ES-I3 (cell line): ENCODE measurements at regions not wholly inside any gene's neighbourhood (a gene's known extent, or its start where the extent isn't known, plus 50 kb on each side); places are given as distances from the start of the nearest gene placed in this dataset.
"Not testable (repeated sequence)": the region's sequence is repeated elsewhere in the genome, so short reads cannot be mapped to it uniquely, and the experiment has no call there.

Experiments
- H3K36me3 ChIP-seq: 2 replicates; pipeline ENCODE4 v1.6.1; 2013; ENCODE audit warnings: mild to moderate bottlenecking, low read length, control low read depth, moderate library complexity; ENCODE audit not compliant: insufficient read depth
- H3K4me1 ChIP-seq: 2 replicates; pipeline ENCODE4 v1.6.1; 2013; ENCODE audit warnings: mild to moderate bottlenecking, control low read depth, low read length; ENCODE audit not compliant: insufficient read depth
- H3K9ac ChIP-seq: 2 replicates; pipeline ENCODE4 v1.6.1; 2013; ENCODE audit warnings: low read depth, mild to moderate bottlenecking, low read length, moderate library complexity
- H3K9me3 ChIP-seq: 2 replicates; pipeline ENCODE4 v1.6.1; 2013; ENCODE audit warnings: mild to moderate bottlenecking, low read length, moderate library complexity; ENCODE audit not compliant: control insufficient read depth, insufficient read depth

DNA sequence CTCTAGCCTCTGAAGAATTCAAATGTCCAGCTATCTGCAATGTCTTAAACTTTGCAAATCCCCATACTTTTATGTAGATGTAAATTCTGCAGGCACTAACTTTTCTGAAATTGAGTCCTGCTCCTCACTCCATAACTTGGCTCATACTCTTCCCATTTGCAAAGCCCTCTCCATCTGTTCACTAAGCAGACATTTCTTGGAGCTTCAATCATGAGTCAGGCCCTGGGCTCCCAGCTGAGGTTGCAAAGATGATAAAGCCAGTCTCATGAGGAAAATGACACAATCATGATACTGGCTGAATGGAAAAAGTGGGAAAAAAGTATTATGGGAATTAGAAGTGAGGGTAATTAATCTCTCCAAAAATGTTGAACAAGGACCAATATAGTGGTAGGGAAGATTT, 507.6 kb downstream of the NR2F2 start:
- H3K4me1 ChIP-seq, result no peaks in the 10 kb centered on the region
- peaks cover 12% of the 10 kb centered on the region; the same call in 1 of the 2 replicates for H3K36me3 ChIP-seq
- H3K9ac ChIP-seq, result no peak overlapping the region
- no peaks in the 10 kb centered on the region; the same call in 1 of the 2 replicates for H3K9me3 ChIP-seq

DNA sequence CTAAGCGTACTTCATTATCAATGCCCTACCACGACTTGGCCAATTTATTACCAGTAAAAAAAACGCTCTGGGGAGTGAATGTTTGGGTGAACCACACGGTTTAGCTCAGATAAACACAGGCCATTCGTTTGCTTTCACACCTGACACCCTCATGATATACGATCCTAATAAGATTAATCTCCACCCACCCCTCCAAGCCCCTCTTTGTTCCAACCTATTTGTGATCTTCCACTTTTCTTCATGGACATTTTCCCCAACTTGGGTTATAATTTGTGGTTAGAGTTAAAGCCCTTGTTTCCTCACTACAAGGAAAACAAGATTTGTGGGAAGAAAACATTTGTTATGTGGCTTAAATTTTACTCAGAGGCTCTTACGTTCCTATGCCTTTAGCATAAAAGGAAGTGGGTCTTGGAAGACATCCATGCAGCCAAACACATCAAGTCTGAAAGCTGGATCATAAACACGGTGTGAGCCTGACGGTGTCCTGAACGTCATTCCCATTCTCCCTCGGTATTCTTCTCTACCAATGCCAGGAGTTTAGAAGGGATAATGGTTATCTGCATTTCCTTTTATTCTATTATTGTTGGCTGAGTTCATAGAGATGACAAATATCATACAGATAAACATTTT, 518.9 kb downstream of the NR2F2 start:
- H3K9ac ChIP-seq, result no peak overlapping the region
- 0 out of 2 replicates have a peak, but pooled peaks cover 2% of the 10 kb centered on the region for H3K36me3 ChIP-seq
- H3K9me3 ChIP-seq, result peaks cover under 1% of the 10 kb centered on the region
- H3K4me1 ChIP-seq, result no peaks in the 10 kb centered on the region

DNA sequence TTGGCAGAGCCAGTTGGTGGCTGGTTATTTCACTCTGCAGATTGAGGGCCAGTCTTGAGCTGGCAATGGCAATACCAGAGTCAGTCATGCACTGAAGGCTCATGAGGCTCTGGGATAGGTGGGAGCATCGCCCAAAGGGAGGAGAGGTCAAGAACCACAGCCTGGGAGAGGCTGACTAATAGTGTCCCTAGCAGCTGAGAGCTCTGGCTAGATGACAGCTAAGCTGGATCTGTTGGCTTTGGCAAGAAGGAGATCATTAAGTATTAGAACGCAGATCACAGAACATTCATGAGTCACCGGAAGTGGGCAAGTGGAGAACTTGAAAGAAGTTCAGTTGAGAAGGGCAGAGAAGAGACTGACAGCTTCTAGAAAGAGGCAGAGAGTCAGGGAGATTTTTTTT, 521.1 kb downstream of the NR2F2 start:
- no peak overlapping the region for H3K9ac ChIP-seq
- H3K4me1 ChIP-seq, result no peaks in the 10 kb centered on the region
- H3K36me3 ChIP-seq, result 0 out of 2 replicates have a peak, but pooled peaks cover 2% of the 10 kb centered on the region
- no peaks in the 10 kb centered on the region; the same call in 1 of the 2 replicates for H3K9me3 ChIP-seq

GRCh38 chr15:96858694-96859093, 528.2 kb downstream of the NR2F2 start:
- no peak overlapping the region for H3K9ac ChIP-seq
- H3K4me1 ChIP-seq, result no peaks in the 10 kb centered on the region; the same call in 1 of the 2 replicates
- H3K9me3 ChIP-seq, result no peaks in the 10 kb centered on the region
- peaks cover 14% of the 10 kb centered on the region for H3K36me3 ChIP-seq

GRCh38 chr15:96860741-96861140, 530.2 kb downstream of the NR2F2 start:
- no peaks in the 10 kb centered on the region for H3K9me3 ChIP-seq
- no peak overlapping the region for H3K9ac ChIP-seq
- peaks cover 20% of the 10 kb centered on the region for H3K36me3 ChIP-seq

GRCh38 chr15:96867992-96868391, 537.5 kb downstream of the NR2F2 start:
- Histone ChIP-seq H3K9ac (no peak overlapping the region), H3K36me3 (peaks cover 8% of the 10 kb centered on the region; the same call in 1 of the 2 replicates), H3K4me1 (peaks cover 28% of the 10 kb centered on the region), H3K9me3 (no peaks in the 10 kb centered on the region)

More at GRCh38 chr15:96860741-96861140, 530.2 kb downstream of the NR2F2 start:
- no peaks in the 10 kb centered on the region; the same call in 1 of the 2 replicates for H3K4me1 ChIP-seq

DNA sequence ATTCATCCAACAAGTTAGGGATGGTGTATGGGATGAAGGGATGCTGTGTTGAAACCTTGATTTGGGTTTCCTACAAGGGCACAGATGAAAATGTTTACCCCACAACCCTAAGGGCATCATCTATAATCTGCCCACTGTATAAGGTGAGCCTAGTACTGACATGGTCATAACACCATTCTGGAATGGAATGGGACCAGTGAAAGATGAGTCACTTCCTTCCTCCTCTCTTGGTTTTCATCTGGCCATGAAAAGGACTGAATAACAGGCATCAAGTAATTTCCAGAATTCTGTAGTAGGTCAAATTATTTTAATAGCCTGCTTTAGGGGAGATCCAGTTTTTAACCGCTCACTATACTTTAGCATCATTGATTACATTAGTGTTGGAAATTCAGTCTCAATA, 538.6 kb downstream of the NR2F2 start:
- H3K9ac ChIP-seq, result no peak overlapping the region
- H3K9me3 ChIP-seq, result no peaks in the 10 kb centered on the region
- peaks cover 8% of the 10 kb centered on the region; the same call in 1 of the 2 replicates for H3K36me3 ChIP-seq
- H3K4me1 ChIP-seq, result peaks cover 28% of the 10 kb centered on the region

DNA sequence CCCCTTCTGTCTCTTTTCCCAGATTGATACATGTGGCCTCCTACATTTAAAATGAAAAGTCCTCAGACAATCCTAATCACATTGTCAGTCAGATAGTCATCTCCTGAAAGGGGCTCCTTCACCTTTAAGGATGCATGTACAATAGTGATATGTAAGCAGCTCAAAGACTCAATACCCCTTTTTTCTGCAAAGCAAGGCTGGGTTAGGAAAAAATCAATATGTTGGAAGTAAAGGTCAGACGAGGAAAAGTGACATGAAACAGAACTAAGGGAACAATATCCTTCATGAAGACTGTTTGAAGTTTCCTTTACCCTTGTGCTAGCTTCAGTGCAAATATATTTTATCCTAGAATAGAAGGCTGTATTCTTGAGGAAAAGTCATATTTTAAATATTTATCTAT, 539.3 kb downstream of the NR2F2 start:
- Histone ChIP-seq H3K4me1 (peaks cover 28% of the 10 kb centered on the region), H3K9ac (no peak overlapping the region), H3K9me3 (no peaks in the 10 kb centered on the region), H3K36me3 (peaks cover 6% of the 10 kb centered on the region; the same call in 1 of the 2 replicates)

GRCh38 chr15:96870580-96870979, 540.1 kb downstream of the NR2F2 start:
- Histone ChIP-seq H3K36me3 (peaks cover 3% of the 10 kb centered on the region; the same call in 1 of the 2 replicates), H3K9ac (peak overlapping the region; percentile 26), H3K9me3 (no peaks in the 10 kb centered on the region), H3K4me1 (peaks cover 28% of the 10 kb centered on the region)

DNA sequence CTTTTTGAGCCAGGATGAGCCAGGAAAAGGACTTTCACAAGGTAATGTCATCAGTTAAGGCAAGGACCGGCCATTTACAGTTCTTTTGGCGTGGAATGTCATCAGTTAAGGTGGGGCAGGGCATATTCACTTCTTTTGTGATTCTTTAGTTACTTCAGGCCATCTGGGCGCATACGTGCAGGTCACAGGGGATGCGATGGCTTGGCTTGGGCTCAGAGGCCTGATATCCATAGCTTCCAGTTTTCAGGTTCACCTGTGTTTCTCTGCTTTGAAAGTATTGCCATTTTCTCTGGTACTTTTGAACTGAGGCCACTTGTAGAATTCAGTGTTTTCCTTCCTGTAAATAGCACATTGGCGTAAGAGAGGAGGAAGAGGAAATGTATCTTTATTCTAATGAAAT, 546.9 kb downstream of the NR2F2 start:
- Histone ChIP-seq H3K9ac (peak overlapping the region; percentile 46), H3K4me1 (peaks cover 39% of the 10 kb centered on the region)
- H3K36me3 ChIP-seq, H3K9me3 ChIP-seq: not testable (repeated sequence)

GRCh38 chr15:96878129-96878528, 547.6 kb downstream of the NR2F2 start:
- H3K36me3 ChIP-seq, result no peaks in the 10 kb centered on the region
- H3K9ac ChIP-seq, result peak overlapping the region; percentile 46
- H3K9me3 ChIP-seq, result no peaks in the 10 kb centered on the region
- H3K4me1 ChIP-seq, result peaks cover 41% of the 10 kb centered on the region

GRCh38 chr15:96882121-96882772, 551.7 kb downstream of the NR2F2 start:
- Histone ChIP-seq H3K36me3 (0 out of 2 replicates have a peak, but pooled peaks cover 4% of the 10 kb centered on the region), H3K4me1 (peaks cover 41% of the 10 kb centered on the region), H3K9ac (no peak overlapping the region), H3K9me3 (no peaks in the 10 kb centered on the region)

DNA sequence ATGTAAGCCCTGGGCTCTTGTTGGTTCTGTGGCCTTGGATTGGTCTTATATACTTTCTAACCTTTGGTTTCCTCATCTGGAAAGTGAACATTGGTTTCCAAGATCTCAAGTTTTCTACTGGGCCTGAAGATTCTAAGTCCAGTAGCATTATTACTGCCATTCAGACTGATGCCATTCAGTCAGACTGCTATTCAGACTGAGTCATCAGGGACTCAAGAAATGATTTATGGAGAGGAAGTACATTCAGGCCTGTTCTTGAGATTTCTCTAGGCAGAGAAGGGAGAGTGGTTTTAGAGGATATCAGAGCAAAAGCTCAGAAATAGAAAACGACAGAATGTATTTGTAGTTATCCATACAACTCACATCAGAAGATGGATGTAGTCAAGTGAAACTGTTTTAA, 557.2 kb downstream of the NR2F2 start:
- Histone ChIP-seq H3K4me1 (peaks cover 9% of the 10 kb centered on the region), H3K9ac (no peak overlapping the region), H3K36me3 (0 out of 2 replicates have a peak, but pooled peaks cover 4% of the 10 kb centered on the region), H3K9me3 (no peaks in the 10 kb centered on the region)

- H3K9ac ChIP-seq, result no peak overlapping the region
- peaks cover 14% of the 10 kb centered on the region for H3K4me1 ChIP-seq
- H3K36me3 ChIP-seq, result 0 out of 2 replicates have a peak, but pooled peaks cover 4% of the 10 kb centered on the region
- no peaks in the 10 kb centered on the region for H3K9me3 ChIP-seq
Observed at GRCh38 chr15:96888764-96889163, 558.3 kb downstream of the NR2F2 start.
